HUES64 (cell line): ENCODE measurements at regions not wholly inside any gene's neighbourhood (a gene's known extent, or its start where the extent isn't known, plus 50 kb on each side); places are given as distances from the start of the nearest gene placed in this dataset.

Experiments used
- H3K27ac ChIP-seq: 2 replicates; pipeline ENCODE4 v1.7.0; 2013; ENCODE audit warnings: low read depth, low read length, inconsistent platforms
- H3K27me3 ChIP-seq: 2 replicates; pipeline ENCODE4 v1.6.1; 2013; ENCODE audit warnings: mild to moderate bottlenecking, low read length; ENCODE audit not compliant: insufficient read depth
- H3K36me3 ChIP-seq: 2 replicates; pipeline ENCODE4 v1.6.1; 2013; ENCODE audit warnings: mild to moderate bottlenecking, low read length; ENCODE audit not compliant: insufficient read depth
- H3K4me1 ChIP-seq: 2 replicates; pipeline ENCODE4 v1.6.1; 2013; ENCODE audit warnings: mild to moderate bottlenecking, low read length, moderate library complexity; ENCODE audit not compliant: insufficient read depth
- H3K4me3 ChIP-seq: 2 replicates; pipeline ENCODE4 v1.5.1; 2013; ENCODE audit warnings: mild to moderate bottlenecking, low read length, moderate library complexity
- H3K9ac ChIP-seq: 2 replicates; pipeline ENCODE4 v1.6.1; 2013; ENCODE audit warnings: mild to moderate bottlenecking, low read depth, low read length
- H3K9me3 ChIP-seq: 2 replicates; pipeline ENCODE4 v1.6.1; 2013; ENCODE audit warnings: low read depth, low read length; ENCODE audit not compliant: insufficient read depth
- WGBS: fragments of 150-250, 120-280 bp; methylation state at CpG from one replicate; pipeline ENCODE4 v1.1.7; 2013; ENCODE audit warnings: missing lambda C conversion rate; 5-methylcytosine and 5-hydroxymethylcytosine counted together

DNA sequence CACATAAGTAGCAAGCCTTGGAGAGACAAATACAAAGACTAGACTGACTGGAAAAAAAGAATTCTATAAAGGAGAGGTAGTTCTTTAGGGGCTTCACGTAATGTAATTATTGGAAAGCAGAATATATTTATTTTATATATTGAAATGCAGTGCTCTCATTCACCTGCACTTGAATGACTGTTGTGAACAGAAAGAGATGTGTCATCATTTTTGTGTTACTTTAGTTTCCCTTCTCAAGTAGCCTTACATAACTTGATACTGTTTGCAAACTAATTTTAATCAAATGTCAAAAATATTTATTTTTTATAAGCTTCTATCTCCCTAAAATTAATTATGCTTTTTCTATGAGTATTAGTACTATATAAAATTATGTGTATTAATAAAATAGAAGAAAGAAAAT lies 691.1 kb upstream of the FTMT start:
- WGBS, result 71% methylated on average over 1 of the region's 1 CpG
- H3K9ac ChIP-seq, result no peak overlapping the region
- H3K27ac ChIP-seq, result no peak overlapping the region
- peaks cover 8% of the 10 kb centered on the region for H3K4me1 ChIP-seq
- no peaks in the 10 kb centered on the region for H3K27me3 ChIP-seq
- no peaks in the 10 kb centered on the region for H3K9me3 ChIP-seq
- H3K36me3 ChIP-seq, result no peaks in the 10 kb centered on the region
- H3K4me3 ChIP-seq, result no peak overlapping the region

DNA sequence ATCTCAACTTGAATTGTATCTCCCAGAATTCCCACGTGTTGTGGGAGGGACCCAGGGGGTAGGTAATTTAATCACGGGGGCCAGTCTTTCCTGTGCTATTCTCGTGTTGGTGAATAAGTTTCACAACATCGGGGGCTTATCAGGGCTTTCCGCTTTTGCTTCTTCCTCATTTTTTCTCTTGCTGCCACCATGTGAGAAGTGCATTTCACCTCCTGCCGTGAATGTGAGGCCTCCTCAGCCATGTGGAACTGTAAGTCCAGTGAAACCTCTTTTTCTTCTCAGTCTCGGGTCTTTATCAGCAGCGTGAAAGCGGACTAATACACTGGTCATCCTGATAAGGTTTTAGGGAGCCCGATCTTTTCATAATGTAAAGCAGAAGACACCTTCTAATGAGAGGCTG lies 687.0 kb upstream of the FTMT start:
- Histone ChIP-seq H3K4me1 (no peaks in the 10 kb centered on the region; the same call in 1 of the 2 replicates), H3K27ac (no peak overlapping the region), H3K9me3 (no peaks in the 10 kb centered on the region), H3K27me3 (no peaks in the 10 kb centered on the region), H3K4me3 (no peak overlapping the region), H3K36me3 (no peaks in the 10 kb centered on the region), H3K9ac (no peak overlapping the region)
- WGBS, result 90% methylated on average over 10 of the region's 10 CpGs

DNA sequence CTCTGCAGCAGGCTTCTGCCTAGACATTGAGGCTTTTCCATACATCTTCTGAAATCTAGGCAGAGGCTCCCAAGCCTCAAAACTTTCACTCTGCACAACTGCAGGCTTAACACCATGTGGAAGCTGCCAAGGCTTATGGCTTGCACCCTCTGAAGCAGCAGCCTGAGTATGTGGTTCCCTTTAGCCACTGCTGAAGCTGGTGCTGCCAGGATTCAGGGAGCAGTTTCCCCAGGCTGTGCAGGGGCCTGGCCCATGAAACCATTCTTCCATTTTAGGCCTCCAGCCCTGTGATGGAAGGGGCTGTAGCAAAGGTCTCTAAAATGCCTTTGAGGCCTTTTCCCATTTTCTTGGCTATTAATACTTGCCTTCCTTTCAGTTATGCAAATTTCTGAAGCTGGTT lies 680.3 kb upstream of the FTMT start:
- Histone ChIP-seq H3K27ac (no peak overlapping the region), H3K36me3 (no peaks in the 10 kb centered on the region), H3K4me3 (no peak overlapping the region), H3K27me3 (no peaks in the 10 kb centered on the region), H3K9me3 (no peaks in the 10 kb centered on the region), H3K9ac (no peak overlapping the region), H3K4me1 (no peaks in the 10 kb centered on the region; the same call in 1 of the 2 replicates)

DNA sequence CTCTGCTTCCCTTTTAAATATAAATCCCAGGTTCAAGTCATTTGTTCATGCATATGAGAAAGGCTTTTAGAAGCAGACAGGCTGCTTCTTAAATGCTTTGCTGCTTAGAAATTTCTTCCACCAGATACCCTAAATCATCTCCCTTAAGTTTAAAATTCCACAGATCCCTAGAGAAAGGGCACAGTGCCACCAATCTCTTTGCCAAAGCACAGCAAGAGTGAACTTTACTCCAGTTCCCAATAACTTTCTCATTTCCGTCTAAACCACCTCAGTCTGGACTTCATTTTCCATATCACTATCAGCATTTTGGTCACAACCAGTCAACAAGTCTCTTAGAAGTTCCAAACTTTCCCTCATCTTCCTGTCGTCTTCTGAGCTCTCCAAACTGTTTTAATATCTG lies 679.8 kb upstream of the FTMT start:
- no peak overlapping the region for H3K4me3 ChIP-seq
- no peaks in the 10 kb centered on the region for H3K36me3 ChIP-seq
- H3K4me1 ChIP-seq, result no peaks in the 10 kb centered on the region; the same call in 1 of the 2 replicates
- 90% methylated on average over 2 of the region's 2 CpGs for WGBS
- H3K9me3 ChIP-seq, result no peaks in the 10 kb centered on the region
- H3K27ac ChIP-seq, result no peak overlapping the region
- H3K27me3 ChIP-seq, result no peaks in the 10 kb centered on the region
- no peak overlapping the region for H3K9ac ChIP-seq

DNA sequence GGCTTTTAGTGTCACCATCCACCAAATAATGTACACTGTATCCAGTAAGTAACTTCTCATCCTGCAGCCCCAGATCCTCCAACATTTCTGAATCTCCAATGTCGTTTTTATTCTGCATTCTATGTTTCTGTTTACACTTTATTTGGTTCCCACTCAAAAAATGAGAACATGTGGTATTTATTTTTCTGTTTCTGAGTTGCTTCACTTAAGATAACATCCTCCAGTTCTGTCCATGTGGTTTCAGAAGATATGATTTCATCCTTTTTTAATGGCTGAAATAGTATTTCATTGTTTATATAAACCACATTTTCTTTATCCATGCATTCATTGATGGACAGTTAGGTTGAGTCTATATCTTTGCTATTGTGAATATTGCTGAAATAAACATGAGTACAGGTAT lies 677.3 kb upstream of the FTMT start:
- WGBS, result 92% methylated on average over 1 of the region's 1 CpG
- Histone ChIP-seq H3K4me3 (no peak overlapping the region), H3K36me3 (no peaks in the 10 kb centered on the region), H3K9ac (no peak overlapping the region), H3K4me1 (no peaks in the 10 kb centered on the region), H3K27ac (no peak overlapping the region), H3K27me3 (no peaks in the 10 kb centered on the region), H3K9me3 (no peaks in the 10 kb centered on the region)

DNA sequence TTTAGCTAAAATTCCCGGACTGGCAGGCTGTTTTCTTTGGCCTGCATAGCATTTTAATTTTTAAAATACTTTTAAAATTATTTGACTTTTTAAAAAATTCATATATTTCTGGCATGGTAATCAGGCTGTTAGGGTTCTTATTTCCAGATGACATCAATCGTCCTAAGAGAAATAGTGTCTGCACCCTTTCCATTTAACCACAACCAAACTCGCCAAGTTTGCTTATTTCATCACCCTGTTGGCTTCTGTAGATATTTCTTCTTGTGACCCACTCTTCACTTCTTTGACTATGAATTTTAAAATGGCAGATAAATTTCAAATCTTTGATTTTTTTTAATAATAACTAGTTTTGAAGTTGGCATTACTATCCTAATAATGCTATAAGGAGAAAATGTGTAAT lies 675.7 kb upstream of the FTMT start:
- no peaks in the 10 kb centered on the region for H3K9me3 ChIP-seq
- no peaks in the 10 kb centered on the region for H3K4me1 ChIP-seq
- H3K4me3 ChIP-seq, result no peak overlapping the region
- no peak overlapping the region for H3K9ac ChIP-seq
- H3K36me3 ChIP-seq, result no peaks in the 10 kb centered on the region
- WGBS, result 89% methylated on average over 2 of the region's 3 CpGs
- H3K27me3 ChIP-seq, result no peaks in the 10 kb centered on the region
- H3K27ac ChIP-seq, result no peak overlapping the region

DNA sequence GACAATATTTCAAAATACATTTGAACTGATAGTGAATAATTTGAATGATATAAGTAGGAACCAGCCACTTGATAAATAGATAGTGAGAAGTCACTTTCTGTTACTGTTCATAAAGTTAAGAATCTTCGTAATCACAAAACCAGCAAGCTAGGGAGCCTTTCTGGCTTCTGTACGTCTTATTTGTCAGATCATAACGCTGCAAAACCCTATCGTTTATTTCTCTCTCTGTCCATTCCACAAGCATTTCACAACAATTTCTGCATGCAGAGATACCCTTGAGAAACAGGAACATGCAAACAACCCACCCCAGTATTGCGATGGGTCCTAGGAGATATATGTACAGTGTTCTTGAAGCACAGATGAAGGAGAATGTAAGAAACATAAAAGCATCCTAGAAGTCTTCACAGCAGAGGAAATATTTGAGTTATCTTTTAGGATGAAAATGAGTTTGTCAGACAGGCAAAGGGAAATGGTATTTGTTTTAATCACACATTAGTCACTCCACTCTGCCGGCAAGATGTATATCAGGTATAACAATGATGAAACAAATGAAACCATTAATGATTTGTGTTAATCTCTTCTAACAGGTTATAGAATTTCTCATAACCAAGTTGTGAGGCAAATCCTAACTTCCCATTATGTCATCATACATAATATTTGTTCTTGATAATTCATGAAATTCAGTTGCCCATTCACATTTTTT lies 668.7 kb upstream of the FTMT start:
- WGBS, result 96% methylated on average over 5 of the region's 6 CpGs
- Histone ChIP-seq H3K9me3 (no peaks in the 10 kb centered on the region), H3K4me1 (no peaks in the 10 kb centered on the region), H3K27ac (no peak overlapping the region), H3K9ac (no peak overlapping the region), H3K36me3 (no peaks in the 10 kb centered on the region), H3K4me3 (no peak overlapping the region), H3K27me3 (no peaks in the 10 kb centered on the region)

DNA sequence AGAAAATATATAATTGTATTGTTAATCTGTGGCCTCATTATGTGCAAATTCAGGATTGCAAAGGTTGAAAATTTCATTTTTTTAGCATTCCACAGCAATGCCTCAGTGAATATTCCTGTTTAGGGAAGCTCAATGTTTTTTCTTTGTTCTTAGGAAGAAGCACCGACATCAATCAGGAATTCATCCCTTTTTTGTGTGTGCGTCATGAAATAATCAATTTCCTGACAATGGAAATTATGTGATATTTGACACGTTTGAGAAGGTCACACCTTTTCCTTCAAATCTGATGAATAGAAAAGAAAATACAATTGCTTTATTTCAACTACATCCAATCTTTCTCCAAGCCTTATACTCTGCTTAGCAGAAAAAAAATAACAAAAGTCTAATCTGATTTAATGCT lies 662.8 kb upstream of the FTMT start:
- Histone ChIP-seq H3K4me1 (no peaks in the 10 kb centered on the region), H3K9ac (no peak overlapping the region), H3K9me3 (no peaks in the 10 kb centered on the region), H3K27ac (no peak overlapping the region), H3K27me3 (no peaks in the 10 kb centered on the region), H3K4me3 (no peak overlapping the region), H3K36me3 (no peaks in the 10 kb centered on the region)
- 95% methylated on average over 3 of the region's 3 CpGs for WGBS

DNA sequence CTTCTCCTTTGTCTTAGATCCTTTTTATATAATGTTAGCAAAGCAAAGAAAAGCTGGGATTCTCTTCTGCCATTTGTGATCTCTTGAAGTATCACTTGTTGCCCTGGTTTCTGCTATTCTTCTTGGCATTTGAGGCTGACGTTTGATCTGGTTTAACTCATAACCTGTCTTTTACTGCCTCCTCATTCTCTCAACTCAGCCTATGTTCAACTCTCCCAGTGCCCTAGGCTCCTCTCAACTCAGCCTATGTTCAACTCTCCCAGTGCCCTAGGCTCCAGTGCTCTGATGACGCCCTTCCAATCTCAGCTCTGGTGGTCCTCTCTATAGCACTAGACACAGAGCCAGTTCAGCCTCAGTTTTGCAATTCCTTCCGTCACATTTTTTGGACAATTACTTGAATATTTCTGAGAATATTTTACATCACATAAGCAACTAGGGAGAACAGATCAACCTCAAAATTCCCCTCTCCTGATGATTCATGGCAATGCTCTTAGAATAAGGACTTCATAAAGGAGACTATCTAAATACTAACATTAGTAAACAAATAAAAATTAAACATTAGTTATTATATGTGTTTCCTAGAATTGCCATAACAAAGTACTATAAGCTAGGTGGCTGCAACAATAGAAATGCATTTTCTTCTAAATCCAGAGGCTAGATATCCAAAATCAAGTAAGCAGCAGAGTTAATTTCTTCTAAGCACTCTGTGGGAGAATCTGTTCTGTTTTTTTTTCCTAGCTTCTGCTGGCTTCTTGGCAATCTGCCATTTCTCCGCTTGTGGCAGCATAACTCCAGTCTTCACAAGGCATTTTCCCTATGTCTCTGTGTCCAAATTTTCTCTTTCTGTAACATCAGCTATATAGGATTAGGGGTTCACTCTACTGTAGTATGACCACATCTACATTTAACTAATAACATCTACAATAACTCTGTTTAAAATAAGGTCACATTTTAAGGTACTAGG lies 662.1 kb upstream of the FTMT start:
- Histone ChIP-seq H3K27ac (no peak overlapping the region), H3K9me3 (no peaks in the 10 kb centered on the region)
- 89% methylated on average over 4 of the region's 4 CpGs for WGBS

DNA sequence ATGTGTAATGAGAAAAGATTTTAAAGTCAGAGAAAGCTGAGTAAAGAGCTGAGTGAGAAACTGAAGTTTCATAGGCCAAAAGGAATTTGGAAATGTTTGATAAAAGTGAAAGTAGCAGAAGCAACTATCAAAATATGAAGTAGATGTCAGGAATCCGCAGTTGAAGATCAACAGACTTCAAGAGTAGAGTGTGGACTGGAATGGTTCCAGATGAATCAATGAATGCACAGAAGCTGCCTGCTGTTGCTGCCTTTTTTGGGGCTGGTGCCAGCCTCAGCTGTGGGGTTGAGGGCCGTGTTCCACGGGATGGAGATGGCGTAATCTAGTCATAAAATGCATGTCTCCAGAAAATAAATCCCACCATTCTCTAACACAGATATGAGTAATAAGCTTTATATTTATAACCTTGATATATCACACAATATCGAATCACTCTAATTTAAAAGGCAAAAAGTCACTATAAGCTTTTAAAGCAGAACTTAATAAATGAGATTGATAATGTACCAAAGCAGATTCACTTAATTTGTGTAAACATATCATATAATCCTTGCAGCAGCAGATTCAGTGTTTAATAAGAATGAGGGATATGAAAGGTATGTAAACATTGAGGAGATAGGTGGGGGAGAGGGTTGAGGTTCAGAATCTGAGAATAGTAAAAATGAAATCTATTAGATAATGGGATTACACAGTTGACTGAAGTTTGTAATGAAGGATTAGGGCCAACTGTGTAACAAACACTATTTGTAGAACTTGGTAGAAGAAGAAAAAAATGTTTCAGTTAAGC lies 652.3 kb upstream of the FTMT start:
- Histone ChIP-seq H3K9me3 (no peaks in the 10 kb centered on the region), H3K4me1 (no peaks in the 10 kb centered on the region), H3K36me3 (no peaks in the 10 kb centered on the region), H3K4me3 (no peak overlapping the region), H3K27ac (no peak overlapping the region), H3K9ac (no peak overlapping the region), H3K27me3 (no peaks in the 10 kb centered on the region)
- WGBS, result 95% methylated on average over 4 of the region's 5 CpGs

More for the DNA sequence above, 662.1 kb upstream of the FTMT start:
- no peaks in the 10 kb centered on the region for H3K36me3 ChIP-seq
- H3K4me1 ChIP-seq, result no peaks in the 10 kb centered on the region
- H3K4me3 ChIP-seq, result no peak overlapping the region
- H3K9ac ChIP-seq, result no peak overlapping the region
- H3K27me3 ChIP-seq, result no peaks in the 10 kb centered on the region

DNA sequence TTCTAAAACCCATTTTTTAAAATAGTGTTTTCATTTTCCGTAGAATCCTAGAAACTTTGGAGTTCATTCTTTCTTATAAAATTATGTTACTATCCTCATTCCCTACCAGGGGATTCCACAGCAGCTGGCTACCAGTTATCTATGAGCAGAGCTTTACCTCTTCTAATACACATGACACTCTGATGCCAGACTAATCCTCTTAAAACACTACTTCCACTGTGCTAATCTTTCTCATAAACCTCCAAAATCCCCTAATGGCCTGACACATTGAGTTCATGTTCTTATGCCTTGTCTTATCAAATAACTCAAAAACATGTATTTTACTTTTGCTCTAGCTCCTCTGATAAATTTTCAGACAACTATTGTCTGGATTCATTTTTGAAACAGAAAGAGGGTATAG lies 633.6 kb upstream of the FTMT start:
- Histone ChIP-seq H3K9me3 (no peaks in the 10 kb centered on the region), H3K4me3 (no peak overlapping the region), H3K36me3 (no peaks in the 10 kb centered on the region), H3K9ac (no peak overlapping the region), H3K27ac (no peak overlapping the region), H3K27me3 (no peaks in the 10 kb centered on the region), H3K4me1 (no peaks in the 10 kb centered on the region)
- 80% methylated on average over 1 of the region's 1 CpG for WGBS
